ENCODE measurements at regions not wholly inside any gene's neighbourhood (a gene's known extent, or its start where the extent isn't known, plus 50 kb on each side); places are given as distances from the start of the nearest gene placed in this dataset.

- no peak for DNase-seq
Measured at GRCh38 chr12:125272383-125272933, 207.2 kb downstream of the AACS start.

GRCh38 chr12:125276567-125276966 is 211.3 kb downstream of the AACS start:
- DNase-seq = no peak

DNA sequence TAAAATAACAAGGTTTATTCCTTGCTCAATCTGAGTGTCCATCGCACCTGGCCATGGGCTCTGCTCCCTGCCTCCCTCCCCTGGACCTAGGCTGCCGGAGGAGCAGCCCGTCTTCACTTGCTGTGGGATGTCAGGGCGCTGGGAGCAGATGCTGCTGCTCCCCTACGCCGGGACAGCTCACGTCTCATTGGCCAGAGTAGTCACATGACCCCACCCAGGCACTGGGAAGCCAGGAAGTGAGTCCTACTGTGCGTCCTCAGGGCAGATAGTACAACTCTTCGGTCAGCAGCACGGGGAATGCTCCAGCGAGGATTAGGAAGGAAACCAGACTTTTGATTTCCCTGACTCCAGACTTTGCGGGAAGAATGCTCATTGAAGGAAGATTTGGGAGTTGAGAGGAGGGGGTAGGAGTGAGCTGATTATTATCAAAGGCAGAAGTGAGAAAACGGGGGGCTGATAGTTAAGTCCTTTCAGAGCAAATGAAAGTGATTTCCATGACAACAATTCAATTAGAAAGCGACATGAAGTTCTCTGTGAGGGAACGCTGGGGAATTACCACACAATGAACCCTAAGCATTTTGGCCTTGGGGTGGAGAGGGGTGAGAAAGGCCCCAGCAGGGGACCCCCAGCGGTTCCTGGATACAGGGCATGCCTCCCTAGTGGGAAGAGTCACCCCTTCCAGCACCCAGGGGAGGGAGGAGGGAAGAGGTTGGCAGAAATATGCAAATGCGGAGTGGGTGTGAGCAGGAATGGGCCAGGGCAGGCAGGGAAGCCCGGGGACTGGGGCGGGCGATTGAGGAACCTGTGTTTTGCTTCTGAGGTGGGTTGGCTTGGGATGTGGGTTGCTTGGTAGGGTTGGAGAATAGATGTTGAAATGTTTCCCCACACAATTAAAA is 215.5 kb downstream of the AACS start:
- peak in 1 of 4 experiments; percentile 9 for DNase-seq

- no peak for DNase-seq
Measured at GRCh38 chr12:125282921-125283320, 217.7 kb downstream of the AACS start.

GRCh38 chr12:125283521-125283920 is 218.3 kb downstream of the AACS start:
- no peak for DNase-seq

DNA sequence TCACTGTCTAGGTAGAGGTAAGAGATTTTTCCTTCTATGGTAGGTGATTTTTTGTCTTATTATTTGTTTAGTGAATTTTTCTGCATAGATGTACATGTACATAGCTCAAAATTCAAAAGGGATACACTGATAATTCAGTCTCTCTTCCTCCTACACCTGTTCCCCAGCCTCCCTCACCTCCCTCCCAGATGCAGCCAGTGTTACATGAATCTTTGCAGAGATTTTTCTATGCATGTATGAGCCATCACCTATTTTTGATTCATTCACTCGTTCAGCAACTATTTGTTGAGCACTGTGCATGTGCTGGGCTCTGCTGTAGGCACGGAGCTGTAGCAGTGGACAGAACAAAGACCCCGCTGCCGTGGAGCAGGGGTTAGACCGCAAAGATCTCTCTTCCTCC is 218.9 kb downstream of the AACS start:
- no peak for DNase-seq

DNA sequence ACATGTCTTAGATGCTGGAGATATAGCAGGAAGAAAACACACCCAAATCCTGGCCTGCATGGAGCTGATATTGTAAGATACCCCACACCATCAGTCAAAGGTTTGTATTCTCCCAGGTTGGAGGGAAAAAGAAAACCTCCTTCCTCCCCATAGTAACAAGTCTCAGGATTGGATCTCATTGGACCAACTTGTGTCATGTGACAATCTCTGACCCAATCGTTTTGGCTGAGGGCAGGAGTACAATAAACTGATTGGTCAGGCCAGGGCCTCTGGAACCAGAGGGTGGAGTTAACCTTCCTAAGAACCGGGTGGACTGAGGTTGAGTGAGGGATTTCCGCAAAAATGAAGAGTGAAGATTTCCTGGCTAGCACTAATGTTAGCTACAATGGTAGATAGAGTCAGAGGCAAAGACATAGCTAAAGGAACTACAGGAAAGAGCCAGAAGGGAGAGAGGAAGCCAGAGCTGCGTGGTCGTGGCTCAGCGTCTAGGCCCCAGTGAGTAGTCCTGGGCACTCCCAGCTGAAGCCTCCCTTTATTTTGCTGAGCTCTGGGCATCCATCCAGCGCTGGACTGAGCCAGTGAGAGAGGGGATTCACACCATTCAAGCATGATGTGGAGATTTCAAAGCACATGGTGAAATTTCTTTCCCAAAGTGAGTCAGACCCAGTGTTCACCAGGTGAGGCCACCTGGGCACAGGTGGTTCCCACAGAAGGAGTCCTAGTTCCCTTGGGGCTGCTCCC is 219.9 kb downstream of the AACS start:
- no peak for DNase-seq

DNA sequence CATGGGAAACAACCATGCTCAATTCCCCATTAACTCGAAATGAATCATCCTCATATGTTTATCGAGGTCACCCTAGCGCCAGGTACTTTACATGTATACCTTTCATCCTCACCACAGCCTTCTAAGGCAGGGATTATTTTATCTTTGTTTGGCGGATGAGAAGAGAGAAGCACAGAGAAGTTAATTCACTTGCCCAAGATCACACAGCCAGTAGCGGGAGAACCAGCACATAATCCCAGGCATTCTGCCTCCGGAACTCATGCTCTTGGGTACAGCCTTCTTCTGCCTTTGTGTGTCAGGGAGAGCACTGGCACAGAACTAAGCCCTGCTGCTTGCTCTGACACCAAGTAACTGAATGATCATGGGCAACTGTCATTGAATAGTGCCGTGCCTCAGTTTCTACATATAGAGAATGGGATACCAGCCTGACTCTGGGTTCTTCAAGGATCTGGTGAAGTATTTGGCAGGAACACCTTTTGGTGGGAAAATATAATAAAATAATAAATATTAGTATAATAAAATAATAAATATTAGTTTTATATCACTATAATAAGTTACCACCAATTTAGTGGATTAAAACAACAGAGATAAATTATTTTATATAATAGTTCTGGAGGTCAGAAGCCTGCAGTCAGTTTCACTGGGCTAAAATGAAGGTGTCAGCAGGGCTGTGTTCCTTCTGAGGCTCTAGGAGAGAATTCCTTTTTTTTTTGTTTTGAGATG is 220.9 kb downstream of the AACS start:
- DNase-seq = no peak

- DNase-seq = no peak
Measured at GRCh38 chr12:125287155-125287847, 222.1 kb downstream of the AACS start.

DNA sequence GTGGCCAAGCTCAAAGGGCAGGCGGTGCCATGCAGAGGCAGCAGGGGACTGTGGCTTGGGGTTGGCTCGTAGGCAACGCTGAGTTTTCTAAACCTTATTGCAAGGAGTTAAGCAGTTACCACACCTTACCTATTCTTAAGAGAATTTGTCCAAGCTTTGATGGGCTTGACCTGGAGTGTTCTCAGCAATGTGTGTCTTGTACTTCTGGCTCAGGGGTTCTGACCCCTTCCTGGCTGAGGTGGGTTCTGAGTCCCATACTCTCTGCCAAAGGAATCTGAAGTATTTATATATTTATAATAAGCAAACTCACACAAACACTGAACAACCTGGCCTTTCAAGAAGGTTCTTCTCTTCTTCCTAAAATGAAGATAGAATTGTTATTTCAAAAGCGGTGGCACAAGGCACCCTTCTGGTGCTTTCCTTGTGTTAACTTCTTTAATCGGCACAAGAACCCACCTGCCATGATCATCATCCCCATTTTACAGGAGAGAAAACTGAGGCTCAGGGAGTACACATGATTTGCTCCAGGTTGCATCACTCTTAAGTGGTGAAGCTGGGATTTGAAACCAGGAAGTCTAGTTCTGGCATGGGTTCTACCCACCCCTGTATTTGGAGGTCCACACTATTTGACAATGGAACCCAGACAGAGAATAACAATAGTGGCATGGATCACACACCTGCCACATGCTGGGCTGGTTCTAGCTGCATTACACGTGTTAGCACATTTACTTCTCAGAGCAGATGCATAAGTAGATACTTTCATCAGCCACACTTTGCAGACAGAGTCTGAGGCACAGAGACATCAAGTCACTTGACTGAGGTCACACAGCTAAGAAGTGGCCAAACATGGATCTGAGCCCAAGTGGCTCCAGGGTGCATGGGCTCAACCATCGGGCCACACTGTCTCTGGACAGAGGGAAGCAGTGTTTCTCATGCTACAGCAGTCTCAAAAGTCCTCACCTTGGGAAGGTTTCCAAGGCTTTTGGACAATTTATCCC is 224.0 kb downstream of the AACS start:
- DNase-seq = no peak

DNA sequence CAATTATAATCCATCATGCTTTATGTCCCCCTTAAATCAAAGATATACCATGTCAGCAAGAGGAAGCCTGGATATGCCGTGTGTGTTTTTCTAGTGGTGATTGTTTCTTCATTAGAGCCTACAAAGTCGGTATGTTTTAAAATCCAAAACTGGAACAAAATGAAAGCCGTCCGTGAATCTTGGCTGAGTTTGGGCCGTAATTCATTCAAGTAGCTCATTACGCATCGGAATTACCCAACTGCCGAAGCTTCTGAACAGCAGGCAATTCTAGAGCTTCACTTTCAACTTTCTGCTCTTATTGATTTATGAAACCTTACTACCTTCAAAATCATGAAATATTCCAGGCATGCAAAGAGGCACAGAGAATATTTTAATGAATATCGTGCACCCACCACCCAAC is 224.7 kb downstream of the AACS start:
- DNase-seq = no peak

DNA sequence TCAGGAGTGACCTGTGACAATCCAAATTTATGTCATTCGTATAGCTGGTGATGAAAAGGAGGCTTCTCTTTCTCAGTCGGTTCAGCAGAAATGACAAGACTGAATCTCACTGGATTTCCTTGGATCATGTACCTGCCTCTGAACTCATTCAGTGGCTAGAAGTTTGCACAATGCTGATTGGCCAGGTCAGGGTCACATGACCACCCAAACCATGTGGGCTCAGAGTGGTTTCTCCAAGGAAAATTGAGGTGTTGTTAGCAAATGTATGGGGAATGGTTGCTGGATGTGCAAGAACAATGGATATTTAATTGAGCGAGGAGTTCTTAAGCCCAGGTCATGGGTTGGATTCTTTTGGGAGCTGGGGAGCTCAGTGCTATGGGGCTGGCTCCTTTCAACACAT is 227.5 kb downstream of the AACS start:
- DNase-seq = no peak

DNA sequence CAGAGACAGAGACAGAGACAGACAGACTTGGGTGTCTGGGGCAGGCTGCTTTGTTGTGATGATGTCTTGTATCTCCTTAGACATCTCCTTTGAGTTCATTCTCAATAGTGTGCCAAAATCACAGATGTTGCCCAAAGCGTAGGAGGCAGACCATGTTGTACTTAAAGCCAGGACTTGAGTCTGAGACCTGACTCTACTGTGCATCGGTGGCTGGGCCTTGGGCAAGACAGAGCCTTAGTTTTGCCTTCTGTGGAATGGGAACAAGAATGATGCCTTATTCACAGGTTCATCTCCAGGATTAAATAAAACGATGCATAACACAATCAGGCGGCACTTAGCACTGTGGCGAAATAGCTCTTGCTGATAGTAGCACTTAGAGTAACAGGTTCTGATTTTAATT is 230.3 kb downstream of the AACS start:
- DNase-seq = no peak

DNA sequence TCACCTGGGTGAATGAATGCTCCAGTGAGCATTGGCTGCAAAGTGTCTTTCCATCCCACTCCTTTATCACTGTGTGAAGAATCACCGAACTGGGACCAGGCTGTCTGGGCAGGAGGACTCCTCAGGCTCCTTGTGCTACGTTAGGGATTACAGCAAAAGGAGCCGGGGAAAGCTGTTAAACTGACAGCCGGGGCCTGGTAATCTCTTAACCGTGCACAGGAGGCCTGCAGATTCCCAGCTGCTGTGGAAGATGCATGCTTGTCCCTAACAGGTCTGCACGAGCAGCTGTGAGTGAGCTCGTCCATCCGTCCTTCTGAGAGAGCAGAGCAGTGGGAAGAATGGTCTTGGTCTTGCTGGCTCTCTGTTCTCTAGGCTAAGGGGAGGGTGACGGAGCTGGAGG is 231.5 kb downstream of the AACS start:
- DNase-seq = no peak

DNA sequence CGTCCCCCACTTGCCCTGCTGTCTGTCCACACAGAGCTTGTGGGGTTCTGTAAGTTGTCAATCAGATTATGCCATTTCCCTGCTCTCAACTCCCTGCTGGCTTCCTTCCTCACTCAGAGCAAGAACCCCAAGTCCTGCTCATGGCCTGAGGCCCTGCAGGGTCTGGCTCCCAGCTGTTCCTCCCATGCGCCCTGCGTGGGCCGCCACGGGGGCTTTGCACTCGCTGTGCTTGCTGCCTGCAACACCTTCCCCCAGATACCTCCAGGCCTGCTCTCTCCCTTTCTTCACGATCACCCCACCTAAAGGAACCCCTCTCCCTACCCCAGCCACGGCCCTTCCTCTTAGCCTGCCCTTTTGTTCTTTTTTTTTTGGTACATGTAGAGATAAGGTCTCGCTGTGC is 234.6 kb downstream of the AACS start:
- DNase-seq = no peak

DNA sequence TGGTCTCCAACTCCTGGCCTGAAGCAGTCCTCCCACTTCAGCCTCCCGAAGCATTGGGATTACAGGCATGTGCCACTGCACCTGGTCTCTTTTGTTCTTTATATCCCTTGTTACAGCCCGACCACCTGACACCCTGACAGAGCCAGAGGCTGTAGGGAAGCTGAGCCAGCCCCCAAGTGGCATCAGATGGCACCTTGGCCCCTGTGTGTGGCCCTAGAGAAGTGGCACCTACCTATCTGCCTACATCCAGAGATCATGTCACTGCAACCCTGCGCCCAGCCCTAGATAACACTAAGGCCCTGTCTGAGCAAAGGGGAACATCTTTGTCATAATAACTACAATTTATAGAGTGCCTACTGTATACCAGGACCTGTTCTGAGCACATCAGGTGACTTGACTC is 235.0 kb downstream of the AACS start:
- DNase-seq = no peak

DNA sequence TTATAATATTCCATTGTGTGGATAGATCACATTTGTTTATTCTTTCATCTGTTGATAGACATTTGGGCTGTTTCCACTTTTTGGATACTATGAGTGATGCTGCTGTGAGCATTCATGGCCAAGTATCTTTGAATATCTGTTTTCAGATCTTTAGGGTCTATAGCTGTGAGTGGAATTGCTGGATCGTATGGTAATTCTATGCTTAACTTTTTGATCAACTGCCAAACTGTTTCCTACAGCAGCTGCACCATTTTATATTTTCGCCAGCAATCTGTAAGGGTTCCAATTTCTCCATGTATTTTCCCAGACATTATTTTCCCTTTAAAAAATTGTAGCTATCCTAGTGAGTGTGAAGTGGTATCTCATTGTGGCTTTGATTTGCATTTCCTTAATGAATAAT is 238.1 kb downstream of the AACS start:
- DNase-seq = no peak

DNA sequence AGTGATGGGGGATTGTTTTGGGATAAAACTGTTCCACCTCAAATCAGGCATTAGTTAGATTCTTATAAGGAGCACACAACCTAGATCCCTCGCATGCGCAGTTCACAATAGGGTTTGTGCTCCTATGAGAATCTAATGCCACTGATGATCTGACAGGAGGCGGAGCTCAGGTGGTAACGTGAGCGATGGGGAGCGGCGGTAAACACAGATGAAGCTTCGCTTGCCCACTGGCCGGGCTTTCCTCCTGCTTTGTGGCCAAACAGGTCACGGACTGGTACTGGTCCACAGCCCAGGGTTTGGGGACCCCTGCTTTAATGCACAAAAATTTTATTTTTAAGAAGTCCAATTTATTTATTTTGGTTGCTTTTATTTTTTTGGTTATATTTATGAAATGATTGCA is 238.8 kb downstream of the AACS start:
- no peak for DNase-seq

- no peak for DNase-seq
Measured at GRCh38 chr12:125305231-125305630, 240.0 kb downstream of the AACS start.

DNA sequence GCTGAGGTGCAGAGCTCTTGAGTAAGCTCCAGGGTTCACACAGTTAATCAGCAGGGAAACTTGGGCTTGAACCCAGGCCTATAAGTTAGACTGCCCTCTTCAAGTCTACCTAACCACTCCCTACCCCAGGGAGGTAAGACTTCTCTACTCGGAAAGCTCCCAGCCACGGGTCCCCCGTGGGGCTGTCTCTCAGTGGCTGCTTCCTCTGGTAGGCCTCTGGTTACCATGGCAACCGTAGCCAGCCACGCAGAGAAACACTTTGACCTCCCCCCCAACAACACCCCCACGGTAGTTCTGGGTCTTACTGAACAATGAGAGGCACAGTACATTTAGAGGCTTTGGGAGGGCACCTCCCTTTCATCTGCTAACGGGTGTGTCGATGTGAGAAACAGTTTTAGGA is 245.2 kb downstream of the AACS start:
- no peak for DNase-seq

DNA sequence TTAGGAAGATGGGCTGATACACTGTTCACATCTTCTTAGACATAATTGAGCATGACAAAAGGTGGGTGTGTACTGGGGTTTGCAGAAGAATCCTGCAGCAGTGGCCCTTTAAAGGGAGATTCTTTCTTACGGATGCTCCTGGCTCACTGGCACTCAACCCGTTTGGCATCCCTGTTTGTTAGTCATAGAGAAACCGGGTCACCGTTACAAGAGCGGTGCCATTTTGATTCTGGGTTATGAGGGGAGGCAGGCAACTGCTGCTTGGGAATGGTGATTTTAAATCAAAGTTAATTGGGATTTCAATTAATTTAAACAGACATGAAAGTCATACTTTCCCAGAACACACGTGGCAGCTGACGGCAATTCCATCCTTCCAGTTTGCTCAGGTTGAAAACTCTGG is 245.8 kb downstream of the AACS start:
- DNase-seq = no peak
